A673 (cell line): ENCODE measurements at regions not wholly inside any gene's neighbourhood (a gene's known extent, or its start where the extent isn't known, plus 50 kb on each side); places are given as distances from the start of the nearest gene placed in this dataset.

Experiments used
- EZH2 ChIP-seq: fragments of 200-600 bp; sonication (generic); IDR thresholded peaks from 2 replicates; pipeline ENCODE4 v1.6.1; 2017; ENCODE audit warnings: borderline replicate concordance, low read depth, mild to moderate bottlenecking, mixed read lengths, antibody characterized with exemption, low read length; ENCODE audit not compliant: poor library complexity, severe bottlenecking
- TF ChIP-seq, protein P1 (sequence below): fragments of 300-800, 200-600 bp; sonication (generic); conservative IDR thresholded peaks from 2 replicates; pipeline ENCODE4 v1.5.1; 2017; ENCODE audit warnings: low read depth, mild to moderate bottlenecking, antibody characterized with exemption, low read length, moderate library complexity, mixed read lengths

- TF ChIP-seq, protein P1, sequence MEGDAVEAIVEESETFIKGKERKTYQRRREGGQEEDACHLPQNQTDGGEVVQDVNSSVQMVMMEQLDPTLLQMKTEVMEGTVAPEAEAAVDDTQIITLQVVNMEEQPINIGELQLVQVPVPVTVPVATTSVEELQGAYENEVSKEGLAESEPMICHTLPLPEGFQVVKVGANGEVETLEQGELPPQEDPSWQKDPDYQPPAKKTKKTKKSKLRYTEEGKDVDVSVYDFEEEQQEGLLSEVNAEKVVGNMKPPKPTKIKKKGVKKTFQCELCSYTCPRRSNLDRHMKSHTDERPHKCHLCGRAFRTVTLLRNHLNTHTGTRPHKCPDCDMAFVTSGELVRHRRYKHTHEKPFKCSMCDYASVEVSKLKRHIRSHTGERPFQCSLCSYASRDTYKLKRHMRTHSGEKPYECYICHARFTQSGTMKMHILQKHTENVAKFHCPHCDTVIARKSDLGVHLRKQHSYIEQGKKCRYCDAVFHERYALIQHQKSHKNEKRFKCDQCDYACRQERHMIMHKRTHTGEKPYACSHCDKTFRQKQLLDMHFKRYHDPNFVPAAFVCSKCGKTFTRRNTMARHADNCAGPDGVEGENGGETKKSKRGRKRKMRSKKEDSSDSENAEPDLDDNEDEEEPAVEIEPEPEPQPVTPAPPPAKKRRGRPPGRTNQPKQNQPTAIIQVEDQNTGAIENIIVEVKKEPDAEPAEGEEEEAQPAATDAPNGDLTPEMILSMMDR = no peak
- TF ChIP-seq EZH2 = no peak
These were observed 472.5 kb downstream of the ADAMTS20 start for GRCh38 chr12:43079476-43079875.
